ENCODE measurements at regions not wholly inside any gene's neighbourhood (a gene's known extent, or its start where the extent isn't known, plus 50 kb on each side); places are given as distances from the start of the nearest gene placed in this dataset.
A peak's percentile ranks its signal among the peaks of the same experiment; 100 is the strongest.

GRCh38 chr5:113776832-113777525, 263.5 kb downstream of the YTHDC2 start:
- peak in 1 of 2 experiments; percentile 73 for DNase-seq (ENCODE audit: low read depth in 1 of 2, low spot score in 1 of 2)
- in situ Hi-C loops (cut with HindIII; ENCODE audit: low pct_unique_long_range_greater_than_20kb, low sequenced_read_pairs), result no loop called here
- TF ChIP-seq JUND (IDR thresholded peaks at IDR 0.05; ENCODE audit: low read depth), result no peak

DNA sequence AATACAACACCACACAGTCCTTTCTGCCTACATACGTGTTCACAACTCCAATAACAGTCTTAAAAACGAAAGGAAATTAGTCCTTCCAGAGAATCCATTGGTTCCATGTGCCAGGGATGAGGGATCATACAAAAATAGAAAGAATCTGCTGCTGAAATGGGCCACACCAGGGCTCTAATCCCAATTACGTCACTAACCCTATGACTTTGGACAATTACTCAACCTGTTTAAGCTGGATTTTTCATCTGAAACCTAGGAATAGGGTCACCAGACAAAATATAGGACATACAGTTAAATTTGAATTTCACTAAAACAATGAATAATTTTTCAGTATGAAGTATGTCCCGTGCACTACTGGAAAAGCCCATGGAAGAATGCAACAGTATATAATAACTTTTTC, 264.7 kb downstream of the YTHDC2 start:
- TF ChIP-seq JUND (IDR thresholded peaks at IDR 0.05; ENCODE audit: low read depth), result no peak
- in situ Hi-C loops (cut with HindIII; ENCODE audit: low pct_unique_long_range_greater_than_20kb, low sequenced_read_pairs), result no loop called here
- no peak for DNase-seq (ENCODE audit: low read depth in 1 of 2, low spot score in 1 of 2)

DNA sequence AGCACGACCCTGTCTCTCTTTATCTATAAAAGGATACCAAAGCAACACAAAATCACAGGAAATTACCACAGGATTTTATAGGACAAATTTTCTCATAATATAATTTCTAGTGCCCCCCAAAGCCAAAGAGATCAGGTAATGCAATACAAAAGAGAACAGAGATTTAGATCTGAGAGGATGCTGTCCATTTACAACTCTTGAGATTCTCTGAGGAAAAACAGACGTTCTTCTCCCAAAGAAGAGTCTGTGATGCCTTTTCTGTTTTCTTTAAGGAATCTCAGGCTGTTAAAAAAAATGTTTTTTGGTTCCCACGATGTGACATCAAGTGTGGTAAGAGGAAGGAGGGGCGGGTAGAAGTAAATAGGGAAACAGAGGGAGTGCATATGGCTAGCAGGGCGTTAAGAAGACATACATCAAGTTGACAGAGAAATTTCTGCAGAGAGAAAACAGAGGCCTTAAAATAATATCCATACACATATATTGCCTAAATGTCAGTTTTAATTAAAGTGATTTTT, 274.7 kb downstream of the YTHDC2 start:
- in situ Hi-C loops (cut with HindIII; ENCODE audit: low pct_unique_long_range_greater_than_20kb, low sequenced_read_pairs), result no loop called here
- TF ChIP-seq JUND (IDR thresholded peaks at IDR 0.05; ENCODE audit: low read depth), result no peak
- no peak for DNase-seq (ENCODE audit: low read depth in 1 of 2, low spot score in 1 of 2)

- DNase-seq (ENCODE audit: low read depth in 1 of 2, low spot score in 1 of 2), result no peak
- no peak for TF ChIP-seq JUND (IDR thresholded peaks at IDR 0.05; ENCODE audit: low read depth)
These were observed 276.3 kb downstream of the YTHDC2 start for GRCh38 chr5:113789769-113790168.

GRCh38 chr5:113792806-113793205, 279.3 kb downstream of the YTHDC2 start:
- TF ChIP-seq JUND (IDR thresholded peaks at IDR 0.05; ENCODE audit: low read depth), result no peak
- DNase-seq (ENCODE audit: low read depth in 1 of 2, low spot score in 1 of 2), result no peak
- in situ Hi-C loops (cut with HindIII; ENCODE audit: low pct_unique_long_range_greater_than_20kb, low sequenced_read_pairs), result no loop called here

More at GRCh38 chr5:113789769-113790168, 276.3 kb downstream of the YTHDC2 start:
- in situ Hi-C loops (cut with HindIII; ENCODE audit: low pct_unique_long_range_greater_than_20kb, low sequenced_read_pairs), result no loop called here

GRCh38 chr5:113794981-113795380, 281.5 kb downstream of the YTHDC2 start:
- no peak for TF ChIP-seq JUND (IDR thresholded peaks at IDR 0.05; ENCODE audit: low read depth)
- DNase-seq (ENCODE audit: low read depth in 1 of 2, low spot score in 1 of 2), result no peak
- in situ Hi-C loops (cut with HindIII; ENCODE audit: low pct_unique_long_range_greater_than_20kb, low sequenced_read_pairs), result no loop called here

DNA sequence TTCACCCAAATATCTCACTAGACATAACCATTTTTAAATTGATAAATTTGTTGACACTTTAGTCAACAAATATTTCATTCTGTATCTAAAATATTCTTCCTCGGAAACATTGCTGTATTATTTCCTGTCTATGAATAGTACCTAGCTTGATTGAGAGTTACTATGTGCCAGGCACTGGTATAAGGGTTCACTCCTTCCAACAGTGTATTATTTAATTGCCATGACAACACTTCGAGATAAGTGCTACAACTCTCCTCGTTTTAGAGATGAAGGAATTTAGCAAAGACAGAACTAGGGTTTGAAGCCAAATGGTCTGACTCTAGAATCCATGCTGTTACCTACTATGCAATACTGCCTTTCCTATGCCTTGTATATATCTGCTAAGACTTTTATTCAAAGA, 287.2 kb downstream of the YTHDC2 start:
- in situ Hi-C loops (cut with HindIII; ENCODE audit: low pct_unique_long_range_greater_than_20kb, low sequenced_read_pairs), result no loop called here
- TF ChIP-seq JUND (IDR thresholded peaks at IDR 0.05; ENCODE audit: low read depth), result no peak
- no peak for DNase-seq (ENCODE audit: low read depth in 1 of 2, low spot score in 1 of 2)

GRCh38 chr5:113804264-113804663, 290.8 kb downstream of the YTHDC2 start:
- peak in 1 of 2 experiments; percentile 46 for DNase-seq (ENCODE audit: low read depth in 1 of 2, low spot score in 1 of 2)
- no peak for TF ChIP-seq JUND (IDR thresholded peaks at IDR 0.05; ENCODE audit: low read depth)
- in situ Hi-C loops (cut with HindIII; ENCODE audit: low pct_unique_long_range_greater_than_20kb, low sequenced_read_pairs), result no loop called here

- DNase-seq (ENCODE audit: low read depth in 1 of 2, low spot score in 1 of 2), result no peak
- in situ Hi-C loops (cut with HindIII; ENCODE audit: low pct_unique_long_range_greater_than_20kb, low sequenced_read_pairs), result no loop called here
- TF ChIP-seq JUND (IDR thresholded peaks at IDR 0.05; ENCODE audit: low read depth), result no peak
These were observed 291.4 kb downstream of the YTHDC2 start for GRCh38 chr5:113804943-113805342.

DNA sequence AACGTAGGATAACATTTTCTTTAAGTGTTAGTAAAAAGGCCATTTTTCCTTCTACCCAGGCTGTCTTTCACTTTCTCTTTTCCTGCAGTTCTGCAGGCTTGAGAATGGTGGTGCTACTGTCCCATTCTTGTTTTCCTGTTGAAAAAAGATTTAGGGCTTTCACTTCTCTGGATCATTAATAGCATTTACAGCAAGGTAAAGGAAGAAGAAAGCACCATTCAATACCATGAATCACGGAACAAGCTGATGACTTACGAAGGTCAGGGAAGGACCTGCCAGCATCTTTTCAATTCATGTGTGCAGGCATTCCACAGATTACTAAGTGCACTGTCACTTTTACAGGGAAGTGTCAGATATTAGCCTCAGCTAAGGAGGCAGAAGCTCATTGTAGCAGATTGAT, 292.8 kb downstream of the YTHDC2 start:
- no peak for TF ChIP-seq JUND (IDR thresholded peaks at IDR 0.05; ENCODE audit: low read depth)
- DNase-seq (ENCODE audit: low read depth in 1 of 2, low spot score in 1 of 2), result peak in 1 of 2 experiments; percentile 36
- in situ Hi-C loops (cut with HindIII; ENCODE audit: low pct_unique_long_range_greater_than_20kb, low sequenced_read_pairs), result no loop called here

DNA sequence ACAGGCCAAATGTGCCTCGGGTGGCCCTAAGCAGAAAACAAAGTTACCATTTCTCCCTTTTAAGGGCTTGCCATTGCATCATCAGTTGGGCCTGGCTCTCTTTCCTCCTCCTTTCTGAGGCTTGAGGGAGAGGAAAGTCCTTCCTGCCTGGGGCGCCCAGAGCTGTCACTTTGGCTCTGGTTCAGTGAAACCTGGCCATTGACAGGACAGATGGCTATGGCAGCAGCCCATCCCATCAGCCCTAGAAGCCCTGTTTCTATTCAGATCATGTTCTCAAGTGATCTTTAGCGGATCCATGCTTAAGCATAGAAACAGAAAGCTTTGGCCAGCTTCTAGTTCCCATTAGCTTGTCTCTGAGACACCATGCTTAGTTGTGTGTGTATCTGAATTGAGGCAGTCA, 293.4 kb downstream of the YTHDC2 start:
- DNase-seq (ENCODE audit: low read depth in 1 of 2, low spot score in 1 of 2), result peak in 1 of 2 experiments; percentile 3
- in situ Hi-C loops (cut with HindIII; ENCODE audit: low pct_unique_long_range_greater_than_20kb, low sequenced_read_pairs), result no loop called here
- TF ChIP-seq JUND (IDR thresholded peaks at IDR 0.05; ENCODE audit: low read depth), result no peak

GRCh38 chr5:113807427-113807991, 294.0 kb downstream of the YTHDC2 start:
- TF ChIP-seq JUND (IDR thresholded peaks at IDR 0.05; ENCODE audit: low read depth), result no peak
- in situ Hi-C loops (cut with HindIII; ENCODE audit: low pct_unique_long_range_greater_than_20kb, low sequenced_read_pairs), result no loop called here
- no peak for DNase-seq (ENCODE audit: low read depth in 1 of 2, low spot score in 1 of 2)

DNA sequence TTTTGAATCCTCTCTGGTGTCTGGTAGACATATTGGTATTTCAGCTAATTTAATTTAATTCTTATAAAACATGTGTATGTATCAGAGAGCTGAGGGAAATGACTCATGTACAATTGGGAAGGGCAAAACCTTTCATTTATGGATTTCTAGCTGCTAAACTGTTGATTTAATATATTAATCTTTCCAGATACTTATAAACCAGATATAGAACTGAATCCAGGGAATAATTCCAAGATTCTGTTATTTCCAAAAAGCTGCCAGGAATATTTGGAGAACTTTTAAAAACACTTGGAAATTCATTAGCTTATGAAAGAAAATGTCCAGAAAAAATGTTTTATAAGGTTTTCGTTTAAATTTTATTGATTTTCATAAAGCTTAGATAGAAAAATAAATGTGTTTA, 295.5 kb downstream of the YTHDC2 start:
- DNase-seq (ENCODE audit: low read depth in 1 of 2, low spot score in 1 of 2), result no peak
- in situ Hi-C loops (cut with HindIII; ENCODE audit: low pct_unique_long_range_greater_than_20kb, low sequenced_read_pairs), result no loop called here
- no peak for TF ChIP-seq JUND (IDR thresholded peaks at IDR 0.05; ENCODE audit: low read depth)

Data from T47D (cell line).